ENCODE measurements at regions not wholly inside any gene's neighbourhood (a gene's known extent, or its start where the extent isn't known, plus 50 kb on each side); places are given as distances from the start of the nearest gene placed in this dataset.

DNA sequence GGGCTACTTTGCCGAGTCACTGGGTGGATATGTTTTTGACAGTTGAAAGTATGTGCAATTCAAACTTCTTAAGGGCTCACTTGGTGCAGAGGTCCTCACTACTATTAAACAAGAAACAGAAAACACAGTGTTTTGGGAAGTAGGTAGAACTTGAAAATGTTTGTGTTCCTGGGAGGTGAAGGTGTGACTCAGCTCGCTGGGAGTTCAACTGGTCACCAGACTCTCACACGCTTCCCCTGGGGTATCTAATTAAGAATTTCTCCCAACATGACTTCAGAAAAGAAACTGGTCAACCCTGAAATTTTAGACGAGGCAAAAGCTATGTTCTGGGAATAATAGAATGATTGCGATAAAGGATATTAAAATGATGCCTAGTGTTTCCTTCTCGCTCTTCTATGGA lies 1039.8 kb upstream of the SEMA6D start:
- in situ Hi-C loops (cut with HindIII; ENCODE audit: low sequenced_read_pairs): no loop called here

DNA sequence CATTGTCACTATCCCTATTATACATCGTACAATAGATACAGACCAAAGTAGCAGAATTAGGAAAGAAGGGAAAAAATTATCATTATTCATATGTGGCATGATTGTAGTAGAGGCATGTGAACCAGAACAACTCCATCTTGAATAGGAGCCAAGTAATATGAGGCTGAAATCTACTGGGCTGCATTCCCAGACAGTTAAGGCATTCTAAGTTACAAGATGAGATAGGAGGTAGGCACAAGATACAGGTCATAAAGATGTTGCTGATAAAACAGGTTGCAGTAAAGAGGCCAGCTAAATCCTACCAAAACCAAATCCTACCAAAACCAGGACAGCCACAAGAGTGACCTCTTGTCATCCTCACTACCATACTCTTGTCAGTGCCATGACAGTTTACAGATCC lies 1035.4 kb upstream of the SEMA6D start:
- in situ Hi-C loops (cut with HindIII; ENCODE audit: low sequenced_read_pairs): no loop called here

DNA sequence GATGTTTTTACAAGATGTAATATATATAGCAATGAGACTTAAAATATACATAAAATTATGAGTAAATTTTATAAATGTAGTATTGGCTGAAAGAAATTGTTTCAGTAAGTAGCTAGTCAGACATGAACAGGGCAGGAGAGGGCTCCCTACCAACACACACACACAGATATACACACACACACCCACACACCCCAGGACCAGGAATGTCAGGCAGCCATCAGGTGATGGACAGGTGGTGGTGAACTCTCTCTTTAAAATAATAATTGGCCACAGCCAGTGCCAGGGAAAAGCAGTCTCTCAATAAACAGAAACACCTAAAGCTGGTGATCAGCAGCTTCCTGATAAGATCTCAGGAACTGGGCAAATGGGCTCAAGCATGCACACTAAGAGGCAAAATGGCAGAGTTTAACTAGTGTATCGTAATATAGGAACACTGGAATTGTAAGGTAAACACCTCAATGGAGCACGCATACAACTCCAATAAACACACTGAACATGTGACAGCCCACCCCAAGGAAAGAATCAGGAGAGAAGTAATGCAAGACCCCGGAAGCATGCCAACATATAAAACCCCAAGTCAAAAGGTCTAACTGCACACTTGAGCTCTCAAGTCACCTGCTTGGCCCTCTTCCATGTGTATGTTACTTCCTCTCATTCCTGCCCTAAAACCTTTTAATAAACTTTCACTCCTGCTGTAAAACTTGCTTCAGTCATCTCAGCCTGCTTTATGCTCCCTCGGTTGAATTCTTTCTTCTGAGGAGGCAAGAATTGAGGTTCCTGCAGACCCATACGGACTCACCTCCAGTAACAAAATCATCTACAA lies 1034.1 kb upstream of the SEMA6D start:
- in situ Hi-C loops (cut with HindIII; ENCODE audit: low sequenced_read_pairs): no loop called here

DNA sequence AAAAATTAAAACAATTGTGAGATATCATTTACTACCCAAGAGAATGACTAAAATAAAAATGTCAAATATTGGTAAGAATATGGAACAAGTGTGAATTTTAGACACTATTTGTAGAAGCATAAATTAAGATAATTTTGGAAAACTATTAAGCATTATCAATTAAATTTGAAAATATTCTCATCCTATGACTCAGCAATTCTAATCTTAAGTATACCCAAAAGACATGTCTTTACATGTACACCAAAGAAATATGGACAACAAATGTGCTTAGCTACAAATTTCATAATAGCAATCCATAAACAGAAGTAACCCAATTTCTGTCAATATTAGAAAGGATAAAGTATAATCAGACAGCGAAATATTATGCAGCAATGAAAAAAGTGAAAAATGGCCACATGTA lies 1032.2 kb upstream of the SEMA6D start:
- in situ Hi-C loops (cut with HindIII; ENCODE audit: low sequenced_read_pairs): no loop called here

DNA sequence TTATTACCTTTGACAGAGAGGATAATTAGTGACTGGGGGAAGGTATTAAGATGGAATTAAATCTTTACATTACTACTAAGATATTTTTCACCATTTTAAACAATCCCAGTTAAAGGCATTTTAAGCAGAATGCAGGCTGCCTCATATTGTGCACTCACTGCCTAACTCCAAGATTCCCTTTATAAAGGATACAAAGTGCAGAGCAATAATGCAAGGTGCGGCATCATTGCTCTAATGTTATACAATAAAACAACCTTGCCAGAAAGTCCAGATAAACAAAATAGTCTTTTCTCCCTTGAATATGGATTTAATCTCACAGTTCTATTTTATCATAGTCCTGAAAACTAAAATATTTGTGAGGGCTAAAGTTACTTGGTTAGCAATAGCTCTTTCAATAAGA lies 1031.6 kb upstream of the SEMA6D start:
- in situ Hi-C loops (cut with HindIII; ENCODE audit: low sequenced_read_pairs): no loop called here

DNA sequence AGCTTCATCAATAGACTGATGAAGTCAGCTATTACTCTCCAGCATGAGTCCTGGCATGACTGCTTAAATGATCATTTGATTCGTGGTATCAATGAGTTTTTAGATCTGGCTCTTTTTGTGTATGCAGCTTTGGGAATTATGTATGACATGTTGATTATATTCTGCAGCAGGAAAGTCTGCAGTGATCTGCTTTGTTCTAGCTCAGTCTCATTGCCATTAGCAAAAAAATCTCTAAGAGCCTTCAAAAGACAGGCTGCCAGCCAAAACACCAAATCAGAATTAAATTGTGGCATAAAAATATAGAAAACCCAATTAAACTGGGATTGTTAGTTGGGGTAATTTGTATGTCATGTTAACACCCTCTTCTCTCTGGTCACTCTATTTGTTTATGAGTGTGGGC lies 1021.0 kb upstream of the SEMA6D start:
- in situ Hi-C loops (cut with HindIII; ENCODE audit: low sequenced_read_pairs): loop anchor here (5.0 kb wide), 1 partner anchor 54 kb away; no protein-coding TSS in a partner anchor

DNA sequence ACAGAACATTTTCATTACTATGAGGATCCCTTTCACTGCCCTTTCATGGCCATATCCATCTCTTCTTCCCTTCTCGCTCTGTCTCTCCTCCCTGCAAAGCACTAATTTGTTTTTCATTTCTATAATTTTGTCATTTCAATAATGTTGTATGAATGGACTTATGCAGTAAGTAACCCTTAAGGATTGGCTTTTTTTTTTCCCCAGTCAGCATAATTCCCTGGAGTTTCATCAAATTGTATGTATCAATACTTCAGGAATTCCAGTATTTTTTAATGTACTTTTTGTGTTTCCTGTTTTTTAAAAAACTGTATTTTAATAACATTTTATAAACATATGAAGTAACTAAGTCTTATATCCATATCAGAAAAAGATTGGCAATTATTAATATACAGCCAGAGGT lies 1016.0 kb upstream of the SEMA6D start:
- in situ Hi-C loops (cut with HindIII; ENCODE audit: low sequenced_read_pairs): no loop called here

DNA sequence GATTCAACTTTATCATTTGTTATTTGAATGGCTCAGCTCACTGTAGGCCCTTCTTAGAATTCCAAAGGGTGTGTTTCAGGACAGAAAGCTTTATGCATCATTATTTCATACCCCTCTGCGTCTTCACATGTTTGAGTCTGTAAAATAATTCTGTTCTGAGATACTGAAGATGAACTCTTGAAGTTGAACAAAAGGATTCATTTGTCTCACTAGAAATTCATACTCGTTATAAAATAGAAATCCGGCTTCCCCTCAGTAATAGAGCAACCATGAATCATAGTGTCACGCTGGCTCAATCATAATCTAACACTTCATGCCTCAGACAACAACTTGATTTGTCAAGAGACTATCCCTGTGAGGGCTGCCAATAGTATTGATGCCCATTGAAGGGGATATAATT lies 1015.4 kb upstream of the SEMA6D start:
- in situ Hi-C loops (cut with HindIII; ENCODE audit: low sequenced_read_pairs): no loop called here

DNA sequence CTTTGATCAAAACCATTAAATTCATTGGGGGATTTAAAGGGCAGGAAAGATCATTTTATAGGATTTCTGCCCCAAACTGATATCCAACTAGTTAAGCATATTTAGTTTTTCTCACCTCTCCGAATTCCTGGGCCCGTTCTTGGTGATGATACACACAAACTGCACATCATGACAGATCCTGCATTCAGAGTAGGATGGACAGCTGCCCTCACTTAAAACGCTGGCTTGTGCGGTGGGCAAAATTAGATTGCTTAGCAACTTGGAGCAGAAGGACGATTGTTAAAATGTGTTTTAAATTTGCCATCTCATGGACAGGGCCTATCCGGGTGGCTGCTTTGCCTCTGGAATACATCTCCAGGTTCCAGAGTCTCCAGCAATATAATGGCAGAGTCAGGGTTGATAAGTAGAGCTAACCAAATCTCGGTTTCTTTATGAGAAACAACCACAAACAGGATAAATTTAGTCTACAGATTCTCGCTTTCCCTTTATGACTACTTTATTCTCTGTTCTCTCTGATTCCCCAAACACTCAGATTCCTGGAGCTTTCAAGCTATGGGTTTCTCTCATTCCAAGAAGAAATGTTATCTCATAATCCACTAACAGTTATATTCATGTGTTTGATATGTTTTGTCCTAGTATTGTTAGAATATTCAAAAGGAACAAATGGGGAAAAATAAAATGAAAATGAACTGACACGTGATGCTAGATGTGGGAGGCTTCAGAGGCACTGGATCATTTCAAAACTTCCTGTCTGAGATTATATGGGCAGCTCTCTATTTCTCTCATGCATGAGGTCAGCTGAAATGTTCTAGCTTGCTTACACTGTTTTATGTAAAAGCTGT lies 1014.1 kb upstream of the SEMA6D start:
- in situ Hi-C loops (cut with HindIII; ENCODE audit: low sequenced_read_pairs): no loop called here

DNA sequence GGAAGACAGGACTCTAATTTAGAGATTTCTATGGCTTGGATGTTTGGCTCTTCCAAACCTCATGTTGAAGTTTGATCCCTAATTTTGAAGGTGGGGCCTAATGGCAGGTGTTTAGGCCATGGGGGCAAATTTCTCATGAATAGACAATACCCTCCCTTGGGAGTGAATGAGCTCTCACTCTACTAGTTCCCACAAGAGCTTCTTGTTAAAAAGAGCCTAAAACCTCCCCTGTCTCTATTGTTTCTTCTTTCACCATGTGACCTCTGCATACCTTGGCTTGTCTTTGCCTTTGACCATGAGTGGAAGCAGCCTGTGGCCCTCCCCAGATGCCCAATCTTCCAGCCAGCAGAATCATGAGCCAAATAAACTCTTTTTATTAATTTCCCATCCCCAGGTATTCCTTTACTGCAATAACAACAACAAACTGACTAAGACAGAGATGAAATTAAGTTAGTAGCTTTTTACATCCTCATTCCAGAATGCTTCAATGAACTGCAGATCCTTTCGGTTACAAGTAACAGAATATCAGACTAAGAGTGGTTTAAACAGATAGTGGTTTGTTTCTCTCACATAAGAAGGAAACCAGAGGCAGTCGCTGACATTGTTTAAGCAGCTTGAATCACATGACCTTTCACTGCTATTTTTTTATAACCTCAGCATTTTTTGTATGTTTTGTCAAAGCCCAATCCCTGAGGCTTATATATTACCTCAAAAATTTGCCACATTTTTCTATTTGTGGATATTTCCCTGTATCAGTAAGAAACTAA lies 1013.3 kb upstream of the SEMA6D start:
- in situ Hi-C loops (cut with HindIII; ENCODE audit: low sequenced_read_pairs): no loop called here

DNA sequence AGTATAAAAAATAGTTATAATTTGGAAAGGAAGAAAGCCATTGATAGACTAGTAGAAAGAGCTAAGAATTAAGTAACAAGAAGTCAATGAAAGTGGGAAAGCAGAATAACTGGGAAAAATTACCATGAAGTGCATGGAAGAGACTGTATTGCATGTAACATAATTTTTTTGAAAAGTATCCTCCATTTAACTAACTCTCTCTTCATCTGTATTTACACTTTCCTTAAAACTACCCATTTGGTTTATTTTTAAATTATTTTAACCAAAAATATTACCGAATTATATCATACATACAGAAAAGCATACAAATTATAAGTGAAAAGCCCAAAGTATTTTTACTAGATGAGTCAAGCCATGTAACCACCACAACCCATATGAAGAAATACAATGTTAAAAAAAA lies 1009.9 kb upstream of the SEMA6D start:
- in situ Hi-C loops (cut with HindIII; ENCODE audit: low sequenced_read_pairs): no loop called here

DNA sequence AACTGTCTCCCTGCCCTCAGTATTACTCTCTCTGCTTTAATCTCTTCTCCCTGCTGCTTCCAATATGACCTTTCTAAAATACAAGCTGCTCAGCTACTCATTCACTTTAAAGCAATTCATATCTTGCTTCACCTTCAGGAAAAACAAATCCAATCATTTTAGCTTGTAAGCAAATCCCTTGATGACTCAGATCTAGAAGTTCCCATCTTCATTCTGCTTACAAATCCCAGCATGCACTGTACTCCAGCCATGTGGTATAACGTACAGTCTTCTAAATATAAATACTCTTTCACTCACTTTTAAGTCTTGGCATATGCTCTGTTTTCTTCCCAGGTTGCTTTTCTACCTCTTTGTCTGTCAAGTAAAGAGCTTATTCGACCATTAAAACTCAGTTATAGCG lies 1009.1 kb upstream of the SEMA6D start:
- in situ Hi-C loops (cut with HindIII; ENCODE audit: low sequenced_read_pairs): no loop called here

DNA sequence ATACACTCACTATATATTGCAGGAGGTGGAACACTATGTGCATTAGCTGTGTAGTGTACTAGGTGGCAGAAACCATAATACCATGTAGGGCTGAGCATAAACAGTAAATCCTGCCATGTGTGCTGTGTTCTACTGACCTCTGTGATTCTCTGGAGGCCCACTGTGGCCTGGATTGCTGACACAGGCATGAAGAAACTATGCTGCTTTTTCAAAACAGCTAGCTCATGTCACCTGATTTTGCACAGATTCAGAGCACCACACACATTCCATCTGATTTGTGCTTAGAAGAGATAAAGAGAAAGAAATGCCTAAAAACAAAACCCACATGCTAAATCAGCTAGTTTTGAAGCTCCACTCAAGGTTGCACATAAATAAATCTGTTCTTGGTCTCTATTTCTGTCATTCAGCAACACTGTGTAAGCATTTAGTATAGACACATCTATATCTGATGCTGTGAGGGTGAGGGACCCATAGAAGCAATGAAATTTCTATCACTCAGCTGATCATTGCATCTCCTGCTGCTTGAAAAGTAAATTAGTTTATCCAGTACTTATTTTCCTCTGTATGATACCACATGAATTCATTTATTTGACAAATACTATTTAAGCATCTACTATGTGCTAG lies 1007.7 kb upstream of the SEMA6D start:
- in situ Hi-C loops (cut with HindIII; ENCODE audit: low sequenced_read_pairs): no loop called here

DNA sequence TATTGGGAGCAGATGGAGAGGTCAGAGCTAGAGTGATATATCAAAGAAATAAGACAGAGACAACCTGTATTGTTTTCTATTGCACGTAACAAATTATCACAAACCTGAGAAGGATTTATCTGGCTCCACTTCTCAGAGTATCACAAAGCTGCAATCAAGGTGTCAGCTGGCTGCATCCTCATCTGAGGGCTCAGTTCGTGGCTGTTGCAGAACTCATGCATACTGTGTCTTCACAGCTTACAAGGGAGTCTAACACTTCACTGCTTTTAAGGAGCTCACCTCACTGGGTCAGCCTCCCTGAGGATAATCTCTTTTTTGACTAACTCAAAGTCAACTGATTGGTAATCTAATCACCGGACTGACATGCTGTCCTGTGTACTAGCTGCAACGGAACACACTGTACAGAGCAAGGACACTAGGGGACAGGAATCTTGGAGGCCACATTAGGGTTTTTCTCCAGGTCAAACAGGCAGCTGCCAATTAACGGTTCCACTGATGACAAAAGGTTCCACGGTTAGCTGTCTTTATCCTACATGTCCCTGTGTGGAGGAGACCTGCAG lies 1006.8 kb upstream of the SEMA6D start:
- in situ Hi-C loops (cut with HindIII; ENCODE audit: low sequenced_read_pairs): no loop called here

DNA sequence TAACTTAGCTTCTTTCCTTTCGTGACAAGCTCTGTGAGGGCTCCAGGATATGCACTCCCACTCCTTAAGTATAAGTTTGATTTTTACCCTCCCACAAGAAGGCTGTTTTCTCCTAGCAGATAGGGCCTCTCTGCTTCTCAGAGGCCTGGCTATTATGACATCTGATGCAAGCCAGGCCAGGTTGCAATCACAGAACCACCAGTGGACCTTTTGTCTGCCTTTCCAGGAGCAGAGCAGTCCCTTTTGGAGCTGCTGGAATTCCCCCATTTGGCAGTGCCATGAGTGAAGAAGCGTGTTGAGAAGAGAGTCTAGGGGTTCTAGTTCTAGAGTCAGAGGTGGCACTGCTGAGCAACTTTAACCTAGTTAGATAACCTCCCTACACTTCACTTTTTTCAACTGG lies 1004.3 kb upstream of the SEMA6D start:
- in situ Hi-C loops (cut with HindIII; ENCODE audit: low sequenced_read_pairs): no loop called here

DNA sequence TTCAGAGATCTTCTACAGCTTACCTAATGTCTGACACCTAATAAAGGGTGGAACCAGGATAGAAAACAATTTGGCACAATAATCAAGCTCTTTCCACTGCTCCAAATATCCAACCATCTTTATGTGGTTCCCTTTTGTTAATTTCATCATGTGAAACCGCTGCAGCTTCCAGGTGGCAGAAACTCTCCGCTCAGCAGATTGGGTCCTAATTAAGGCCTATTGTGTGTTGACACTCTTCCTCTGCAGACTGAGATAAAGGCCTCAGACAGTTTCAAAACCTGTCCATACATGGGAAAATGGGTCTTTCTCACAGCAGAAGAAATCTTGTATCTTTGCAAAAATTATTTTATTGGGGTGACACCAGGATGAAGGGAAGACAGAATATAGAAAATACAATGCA lies 1002.4 kb upstream of the SEMA6D start:
- in situ Hi-C loops (cut with HindIII; ENCODE audit: low sequenced_read_pairs): no loop called here

DNA sequence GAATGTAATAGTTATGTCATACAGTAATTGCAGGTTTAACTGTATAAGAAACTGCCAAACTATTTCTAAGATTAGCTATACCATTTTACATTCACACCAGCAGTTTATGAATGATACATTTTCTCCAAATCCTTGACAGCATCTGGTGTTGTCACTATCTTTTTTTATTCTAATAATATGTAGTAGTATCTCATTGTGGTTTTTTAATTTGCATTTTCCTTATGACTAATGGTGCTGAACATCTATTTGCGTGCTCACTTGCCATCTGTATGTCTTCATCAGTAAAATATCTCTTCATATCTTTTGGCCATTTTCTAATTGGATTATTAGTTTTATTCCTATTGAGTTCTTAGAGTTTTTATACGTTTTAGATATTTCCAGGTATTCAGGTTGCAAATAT lies 994.0 kb upstream of the SEMA6D start:
- in situ Hi-C loops (cut with HindIII; ENCODE audit: low sequenced_read_pairs): no loop called here

DNA sequence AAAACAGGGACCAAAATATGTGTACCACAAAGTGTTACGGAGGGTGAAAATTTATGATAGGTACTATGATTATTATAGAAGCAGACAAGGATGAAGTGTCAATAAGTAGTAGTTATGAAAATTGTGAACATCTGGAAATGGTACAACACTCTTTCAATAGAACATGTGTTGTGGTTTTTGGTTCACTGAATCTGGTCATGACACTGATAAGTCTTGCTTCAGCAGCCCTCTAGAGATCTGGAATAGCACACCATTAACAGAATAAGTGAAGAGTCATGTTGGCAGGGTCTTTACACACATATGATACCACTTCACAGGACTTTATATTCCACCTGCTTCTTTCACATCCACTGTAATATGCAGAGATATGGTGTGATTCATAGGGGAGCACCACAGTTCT lies 985.2 kb upstream of the SEMA6D start:
- in situ Hi-C loops (cut with HindIII; ENCODE audit: low sequenced_read_pairs): no loop called here

DNA sequence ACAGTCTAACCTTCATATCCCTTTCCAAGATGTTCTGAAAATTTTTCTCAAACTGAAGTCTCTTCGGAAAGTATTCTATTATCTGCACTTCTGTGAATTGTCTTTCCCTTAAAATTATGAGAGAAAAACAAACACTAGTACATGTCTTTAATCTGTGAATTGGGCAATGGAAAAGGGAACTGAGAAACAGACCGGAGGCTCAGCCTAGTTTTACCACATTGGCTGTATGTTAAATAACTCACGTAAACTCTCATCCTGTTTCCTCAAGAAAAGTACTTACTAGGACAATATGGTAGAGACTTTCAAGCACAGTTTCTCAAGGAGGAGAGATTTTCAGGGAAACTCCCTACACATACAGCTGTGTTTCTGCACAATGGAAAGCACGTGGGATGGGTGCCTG lies 982.2 kb upstream of the SEMA6D start:
- in situ Hi-C loops (cut with HindIII; ENCODE audit: low sequenced_read_pairs): no loop called here

DNA sequence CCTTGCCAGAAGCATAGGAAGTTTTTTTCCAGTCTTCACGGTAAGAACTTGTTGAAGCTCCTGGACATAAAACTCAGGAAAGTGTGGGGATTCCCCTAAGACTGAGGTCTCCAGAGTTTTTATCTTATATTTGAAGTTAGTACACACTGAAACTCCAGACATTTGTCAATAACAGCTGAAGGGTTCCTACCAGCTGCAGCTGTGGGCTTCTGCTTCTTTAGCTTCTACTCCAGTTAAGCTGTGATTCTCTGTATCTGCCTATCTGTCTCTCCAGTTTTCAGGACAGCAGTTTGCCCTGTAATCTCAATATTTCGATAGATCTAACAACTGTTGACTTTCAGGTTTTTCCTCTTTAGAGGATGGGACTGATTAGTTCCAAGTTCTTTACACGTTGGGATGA lies 966.0 kb upstream of the SEMA6D start:
- in situ Hi-C loops (cut with HindIII; ENCODE audit: low sequenced_read_pairs): no loop called here

DNA sequence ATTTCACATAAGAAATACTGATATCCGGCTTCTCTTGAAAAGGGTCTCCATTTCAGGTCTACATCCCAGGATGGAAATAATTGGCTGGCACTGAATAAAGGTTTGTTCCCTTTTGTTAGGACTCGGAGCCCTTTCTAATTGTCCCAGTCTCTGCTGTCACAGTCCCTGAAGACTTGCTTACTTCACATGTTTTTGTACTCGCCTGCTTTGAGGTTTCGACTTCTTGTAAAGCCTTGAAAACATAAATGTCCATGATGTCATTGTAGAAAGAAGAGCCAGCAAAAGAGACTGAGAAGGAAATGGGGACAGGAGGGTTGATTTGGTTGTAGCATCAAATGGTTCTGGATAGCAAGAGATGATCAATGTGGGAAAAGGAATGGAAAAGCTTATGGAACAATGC lies 963.4 kb upstream of the SEMA6D start:
- in situ Hi-C loops (cut with HindIII; ENCODE audit: low sequenced_read_pairs): no loop called here
